ENCODE measurements at regions not wholly inside any gene's neighbourhood (a gene's known extent, or its start where the extent isn't known, plus 50 kb on each side); places are given as distances from the start of the nearest gene placed in this dataset.

- no peak for TF ChIP-seq TCF12 (IDR thresholded peaks at IDR 0.05; ENCODE audit: low read depth)
- TF ChIP-seq MAX (IDR thresholded peaks at IDR 0.05), result no peak
- no peak for TF ChIP-seq EGR1 (IDR thresholded peaks at IDR 0.05)
- TF ChIP-seq USF1 (IDR thresholded peaks at IDR 0.05), result no peak
- no peak for TF ChIP-seq REST (IDR thresholded peaks at IDR 0.05; ENCODE audit: low read depth)
- no peak for TF ChIP-seq RAD21 (IDR thresholded peaks at IDR 0.05; ENCODE audit: low read depth)
- TF ChIP-seq EP300 (IDR thresholded peaks at IDR 0.05; ENCODE audit: borderline replicate concordance), result no peak
- no peak for TF ChIP-seq TAF1 (IDR thresholded peaks at IDR 0.05; ENCODE audit: low read depth)
- TF ChIP-seq TEAD4 (IDR thresholded peaks at IDR 0.05), result no peak
- no peak for TF ChIP-seq CREB1 (IDR thresholded peaks at IDR 0.05; ENCODE audit: low read depth)
- no peak for TF ChIP-seq NFIC (IDR thresholded peaks at IDR 0.05)
- no peak for TF ChIP-seq CEBPB (IDR thresholded peaks at IDR 0.05)
- TF ChIP-seq YY1 (IDR thresholded peaks at IDR 0.05; ENCODE audit: low read depth), result no peak
These were observed 492.9 kb upstream of the TBX3 start for GRCh38 chr12:115176741-115177400.
